OCI-LY7 (cell line): ENCODE measurements at regions not wholly inside any gene's neighbourhood (a gene's known extent, or its start where the extent isn't known, plus 50 kb on each side); places are given as distances from the start of the nearest gene placed in this dataset.
A peak's percentile ranks its signal among the peaks of the same experiment; 100 is the strongest.
"Not testable (repeated sequence)": the region's sequence is repeated elsewhere in the genome, so short reads cannot be mapped to it uniquely, and the experiment has no call there.

ENCODE experiments used
- BruUV-seq: library from RNA; stranded (reverse); fragments of 400-500 nt; replicated peaks from 2 replicates; lab custom pipeline; 2021; lab: Mats Ljungman, UMichigan
- CTCF ChIA-PET: fragments of 300-600 bp; sonication (Branson Sonifier 250); formaldehyde crosslinking; loops from one replicate; lab custom pipeline; 2022; ENCODE audit warnings: antibody characterized with exemption; ENCODE audit not compliant: unreplicated experiment; lab: Charles Lee
- POLR2A ChIA-PET: fragments of 300-600 bp; sonication (Branson Sonifier 250); formaldehyde crosslinking; loops from one replicate; lab custom pipeline; 2022; ENCODE audit warnings: antibody characterized with exemption; lab: Charles Lee
- DNase-seq: peaks from one replicate; pipeline ENCODE4 v3.0.0-alpha.2; 2015; ENCODE audit warnings: low spot score
- H2AFZ ChIP-seq: fragments of 200-600 bp; sonication (generic), shearing (Covaris generic); 2 replicates; pipeline ENCODE4 v1.6.1; 2014; ENCODE audit warnings: mild to moderate bottlenecking, antibody characterized with exemption, low read length, moderate library complexity
- H3K27ac ChIP-seq: fragments of 200-600 bp; sonication (generic); 2 replicates; pipeline ENCODE4 v1.5.1; 2014; ENCODE audit warnings: mixed run types, low read depth, mild to moderate bottlenecking, moderate library complexity, low read length, inconsistent platforms; ENCODE audit not compliant: poor library complexity, severe bottlenecking
- H3K36me3 ChIP-seq: fragments of 200-600 bp; sonication (generic); 2 replicates; pipeline ENCODE4 v1.6.1; 2014; ENCODE audit warnings: mild to moderate bottlenecking, antibody characterized with exemption, low read length, moderate library complexity, mixed read lengths; ENCODE audit not compliant: insufficient read depth
- H3K4me1 ChIP-seq: fragments of 200-600 bp; sonication (generic); 2 replicates; pipeline ENCODE4 v1.5.1; 2014; ENCODE audit warnings: mild to moderate bottlenecking, low read length; ENCODE audit not compliant: insufficient read depth, poor library complexity, severe bottlenecking
- H3K4me2 ChIP-seq: fragments of 200-600 bp; sonication (generic); 2 replicates; pipeline ENCODE4 v1.6.1; 2014; ENCODE audit warnings: mild to moderate bottlenecking, low read length
- H3K4me3 ChIP-seq: fragments of 200-600 bp; sonication (generic); 2 replicates; pipeline ENCODE4 v1.5.1; 2014; ENCODE audit warnings: mild to moderate bottlenecking, low read depth, low read length; ENCODE audit not compliant: poor library complexity, severe bottlenecking
- H3K79me2 ChIP-seq: fragments of 200-600 bp; sonication (generic); 2 replicates; pipeline ENCODE4 v1.6.1; 2016; ENCODE audit warnings: low read depth, mild to moderate bottlenecking, low read length, moderate library complexity, mixed read lengths; ENCODE audit not compliant: insufficient read depth
- H3K9me2 ChIP-seq: fragments of 200-600 bp; sonication (generic); 2 replicates; pipeline ENCODE4 v1.6.1; 2016; ENCODE audit warnings: mild to moderate bottlenecking, low read length, mixed read lengths; ENCODE audit not compliant: insufficient read depth
- H3K9me3 ChIP-seq: fragments of 200-600 bp; sonication (generic); 2 replicates; pipeline ENCODE4 v1.6.1; 2014; ENCODE audit warnings: mild to moderate bottlenecking, mixed run types, low read length, mixed read lengths
- H4K20me1 ChIP-seq: fragments of 200-600 bp; sonication (generic); 2 replicates; pipeline ENCODE4 v1.6.1; 2014; ENCODE audit warnings: mild to moderate bottlenecking, antibody characterized with exemption, low read length, moderate library complexity, mixed read lengths; ENCODE audit not compliant: insufficient read depth
- CTCF ChIP-seq: fragments of 200-600 bp; sonication (generic); conservative IDR thresholded peaks from 2 replicates; pipeline ENCODE4 v1.5.1; 2014; ENCODE audit warnings: mild to moderate bottlenecking, antibody characterized with exemption, low read length, moderate library complexity, mixed read lengths
- intact Hi-C: fragments of 100-400 bp; cut with micrococcal nuclease; formaldehyde crosslinking; loops from one replicate; pipeline ENCODE4 v1.10.0; 2022; ENCODE audit not compliant: unreplicated experiment

DNA sequence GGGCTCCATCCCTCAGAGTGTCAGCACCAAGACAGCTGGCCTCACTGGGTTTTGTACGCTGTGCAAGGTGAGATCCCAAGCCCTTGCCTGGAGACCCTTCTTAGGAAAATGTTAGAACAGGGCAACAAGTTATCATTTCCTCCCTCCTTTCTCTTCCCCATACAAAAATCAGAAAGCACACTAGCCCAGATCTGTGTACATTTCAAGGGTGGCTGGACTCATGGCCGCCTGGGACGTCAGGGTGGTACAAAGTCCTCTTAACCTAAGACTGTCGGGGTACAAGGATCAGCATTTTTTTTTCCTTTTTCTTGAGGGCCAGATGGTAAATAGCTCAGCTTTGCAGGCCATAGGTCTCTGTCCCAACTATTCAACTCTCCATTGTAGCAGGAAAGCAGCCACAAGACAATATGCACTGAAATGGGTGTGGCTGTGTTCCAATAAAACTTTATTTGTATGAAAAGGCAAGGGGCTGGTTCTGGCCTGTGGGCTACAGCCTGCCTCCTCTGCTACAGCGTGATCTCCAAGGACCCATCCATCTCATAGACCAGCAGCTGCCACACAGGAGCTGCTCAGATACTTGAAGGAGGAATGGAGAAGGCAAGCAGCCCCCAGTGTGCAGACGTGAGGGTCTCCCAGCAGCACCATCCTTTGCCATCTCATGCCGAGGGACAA, 68.7 kb downstream of the ART5 start:
- H3K4me1 ChIP-seq, H3K9me3 ChIP-seq, CTCF ChIA-PET, H3K9me2 ChIP-seq, H3K79me2 ChIP-seq, H4K20me1 ChIP-seq, H3K4me3 ChIP-seq, H3K36me3 ChIP-seq, BruUV-seq, H2AFZ ChIP-seq, intact Hi-C loops, DNase-seq, H3K4me2 ChIP-seq, POLR2A ChIA-PET, H3K27ac ChIP-seq: not testable (repeated sequence)

- H3K4me3 ChIP-seq, H3K36me3 ChIP-seq, H2AFZ ChIP-seq, BruUV-seq, intact Hi-C loops, H3K9me3 ChIP-seq, H3K4me2 ChIP-seq, H3K27ac ChIP-seq, H3K4me1 ChIP-seq, H3K9me2 ChIP-seq, DNase-seq, H4K20me1 ChIP-seq, H3K79me2 ChIP-seq: not testable (repeated sequence)
- CTCF ChIA-PET, result interaction anchor here (0.6 kb wide), 1 partner anchor 1031 kb away, joined by 3 read pairs; no protein-coding TSS in a partner anchor
- POLR2A ChIA-PET, result interaction anchor here (0.6 to 0.7 kb wide), 2 partner anchors 282 to 756 kb away, joined by 5 to 6 read pairs; no protein-coding TSS in a partner anchor
Measured at GRCh38 chr11:3571752-3572151, 70.0 kb downstream of the ART5 start.

GRCh38 chr11:3565838-3566237, 76.0 kb downstream of the ART5 start:
- BruUV-seq, H3K4me3 ChIP-seq, H3K9me2 ChIP-seq, H3K36me3 ChIP-seq, CTCF ChIA-PET, DNase-seq, intact Hi-C loops, H3K79me2 ChIP-seq, H4K20me1 ChIP-seq, H3K4me1 ChIP-seq, H3K27ac ChIP-seq, H3K9me3 ChIP-seq, H3K4me2 ChIP-seq, H2AFZ ChIP-seq: not testable (repeated sequence)
- POLR2A ChIA-PET, result interaction anchor here (0.6 kb wide), 1 partner anchor 129 kb away, joined by 3 read pairs; no protein-coding TSS in a partner anchor

DNA sequence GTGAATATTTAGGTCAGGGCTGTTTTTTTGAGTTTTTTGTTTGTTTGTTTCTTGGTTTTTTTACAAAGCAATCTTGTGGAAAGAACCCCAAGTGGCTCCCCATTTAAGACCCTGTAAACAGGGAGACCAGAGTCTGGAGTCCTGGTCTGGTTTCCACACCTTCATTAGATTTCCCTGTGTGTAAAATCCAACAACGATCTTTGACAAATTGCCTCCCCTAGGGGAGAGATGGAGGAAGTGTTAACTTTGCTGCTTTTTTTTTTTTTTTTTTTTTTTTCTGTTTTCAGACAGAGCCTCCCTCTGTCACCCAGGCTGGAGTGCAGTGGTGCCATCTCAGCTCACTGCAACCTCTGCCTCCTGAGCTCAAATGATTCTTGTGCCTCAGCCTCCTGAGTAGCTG, 77.4 kb downstream of the ART5 start:
- H3K9me2 ChIP-seq, BruUV-seq, H4K20me1 ChIP-seq, CTCF ChIA-PET, H3K4me2 ChIP-seq, H3K4me3 ChIP-seq, H3K9me3 ChIP-seq, H3K79me2 ChIP-seq, POLR2A ChIA-PET, H3K36me3 ChIP-seq, DNase-seq, H3K27ac ChIP-seq, H3K4me1 ChIP-seq, H2AFZ ChIP-seq, intact Hi-C loops: not testable (repeated sequence)
- 0 out of 2 replicates have a peak, but pooled peaks have one; percentile 19 for TF ChIP-seq CTCF

GRCh38 chr11:3554621-3555020, 87.2 kb downstream of the ART5 start:
- POLR2A ChIA-PET, H3K4me3 ChIP-seq, DNase-seq, H3K27ac ChIP-seq, H3K36me3 ChIP-seq, intact Hi-C loops, H2AFZ ChIP-seq, H3K4me2 ChIP-seq, CTCF ChIA-PET, H3K4me1 ChIP-seq, BruUV-seq, H3K9me2 ChIP-seq, H4K20me1 ChIP-seq, H3K79me2 ChIP-seq, H3K9me3 ChIP-seq: not testable (repeated sequence)

DNA sequence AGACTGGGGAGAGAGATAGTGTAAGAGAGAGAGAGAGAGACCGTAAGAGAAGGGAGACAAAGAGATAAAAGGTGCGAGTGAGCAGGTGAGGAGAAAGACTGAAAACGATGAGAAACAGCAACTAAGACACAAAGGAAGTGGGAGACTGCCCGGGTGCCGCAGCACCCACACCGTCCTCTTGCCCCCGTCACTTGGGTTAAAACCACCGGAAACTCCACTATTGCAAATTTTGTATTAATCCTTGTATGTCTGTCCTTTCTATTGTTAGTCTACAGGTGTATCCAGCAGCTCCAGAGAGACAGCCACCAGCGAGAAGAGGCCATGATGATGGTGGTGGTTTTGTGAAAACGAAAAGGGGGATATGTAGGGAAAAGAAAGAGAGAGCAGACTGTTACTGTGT, 96.8 kb downstream of the ART5 start:
- H3K27ac ChIP-seq, DNase-seq, intact Hi-C loops, H3K4me1 ChIP-seq, H3K4me2 ChIP-seq, POLR2A ChIA-PET, H3K9me2 ChIP-seq, H3K9me3 ChIP-seq, H3K79me2 ChIP-seq, H3K4me3 ChIP-seq, H3K36me3 ChIP-seq, BruUV-seq, H2AFZ ChIP-seq, H4K20me1 ChIP-seq, CTCF ChIA-PET: not testable (repeated sequence)
